ENCODE measurements at regions not wholly inside any gene's neighbourhood (a gene's known extent, or its start where the extent isn't known, plus 50 kb on each side); places are given as distances from the start of the nearest gene placed in this dataset.

- Histone ChIP-seq H3K4me1 (ENCODE audit: insufficient read depth, low read length) (peaks cover 14% of the 10 kb centered on the region), H3K9ac (ENCODE audit: insufficient read depth, low read depth, low read length) (no peak overlapping the region), H3K27ac (ENCODE audit: extremely low read length, insufficient read depth, low read length) (no peak overlapping the region), H3K9me3 (ENCODE audit: low read length) (peaks cover 9% of the 10 kb centered on the region; the same call in 1 of the 2 replicates), H3K4me3 (replicated peaks in 1 of 3; ENCODE audit: insufficient read depth in 1 of 3, low read depth in 2 of 3, low read length in 3 of 3) (no peak overlapping the region), H3K79me2 (ENCODE audit: insufficient read depth, low read length) (no peaks in the 10 kb centered on the region), H4K20me1 (ENCODE audit: insufficient read depth, low read length) (no peaks in the 10 kb centered on the region), H2AFZ (ENCODE audit: low read length) (no peak overlapping the region), H3K36me3 (replicated peaks in 1 of 2; ENCODE audit: control insufficient read depth in 1 of 2, insufficient read depth in 2 of 2, low read length in 2 of 2) (no peaks in the 10 kb centered on the region), H3K4me2 (ENCODE audit: low read depth, low read length) (no peak overlapping the region), H3K27me3 (ENCODE audit: control insufficient read depth in 1 of 2, insufficient read depth in 2 of 2, low read length in 2 of 2) (no peaks in the 10 kb centered on the region)
- FAIRE-seq, result no peak
- BruUV-seq (replicated peaks), result no TSS peak
- no peak for ATAC-seq
- intact Hi-C loops (cut with micrococcal nuclease; ENCODE audit: unreplicated experiment), result no loop called here
- in situ Hi-C loops (cut with HindIII; ENCODE audit: extremely low pct_ligation_motif_present, low pct_unique_long_range_greater_than_20kb), result no loop called here
- ChIA-PET CTCF (ENCODE audit: low intra/inter-chr PET ratio, low total read pairs) (no interaction called here), POLR2A (no interaction called here)
- WGBS (ENCODE audit: low lambda C conversion rate), result 4% methylated on average over 2 of the region's 2 CpGs
- DNase-seq (ENCODE audit: low spot score), result no peak
- TF ChIP-seq TOPORS (CRISPR knock-in tag; IDR thresholded peaks at IDR 0.05) (no peak), NFE2L1 (CRISPR knock-in tag; IDR thresholded peaks at IDR 0.05; ENCODE audit: borderline replicate concordance) (no peak), ZNF580 (CRISPR knock-in tag; IDR thresholded peaks at IDR 0.05; ENCODE audit: borderline replicate concordance, low read depth) (no peak), ZNF329 (CRISPR knock-in tag; IDR thresholded peaks at IDR 0.05; ENCODE audit: low read depth) (no peak), ZNF784 (CRISPR knock-in tag; IDR thresholded peaks at IDR 0.05; ENCODE audit: borderline replicate concordance) (no peak)
These were observed 478.3 kb downstream of the EBF1 start for GRCh38 chr5:158621391-158621790.

- Histone ChIP-seq H3K36me3 (replicated peaks in 1 of 2; ENCODE audit: control insufficient read depth in 1 of 2, insufficient read depth in 2 of 2, low read length in 2 of 2) (no peaks in the 10 kb centered on the region), H3K9me3 (ENCODE audit: low read length) (peaks cover 5% of the 10 kb centered on the region; the same call in 1 of the 2 replicates), H3K9ac (ENCODE audit: insufficient read depth, low read depth, low read length) (no peak overlapping the region), H3K4me3 (replicated peaks in 1 of 3; ENCODE audit: insufficient read depth in 1 of 3, low read depth in 2 of 3, low read length in 3 of 3) (no peak overlapping the region), H3K4me2 (ENCODE audit: low read depth, low read length) (no peak overlapping the region), H3K4me1 (ENCODE audit: insufficient read depth, low read length) (peaks cover 14% of the 10 kb centered on the region), H3K27ac (ENCODE audit: extremely low read length, insufficient read depth, low read length) (no peak overlapping the region), H3K27me3 (ENCODE audit: control insufficient read depth in 1 of 2, insufficient read depth in 2 of 2, low read length in 2 of 2) (no peaks in the 10 kb centered on the region), H2AFZ (ENCODE audit: low read length) (no peak overlapping the region), H3K79me2 (ENCODE audit: insufficient read depth, low read length) (no peaks in the 10 kb centered on the region), H4K20me1 (ENCODE audit: insufficient read depth, low read length) (no peaks in the 10 kb centered on the region)
- CTCF ChIA-PET (ENCODE audit: low intra/inter-chr PET ratio, low total read pairs), result no interaction called here
- DNase-seq (ENCODE audit: low spot score) (peak; percentile 41), ATAC-seq (peak; percentile 54), FAIRE-seq (no peak)
- 0% methylated on average over 3 of the region's 3 CpGs for WGBS (ENCODE audit: low lambda C conversion rate)
- BruUV-seq (replicated peaks), result no TSS peak
- POLR2A ChIA-PET, result no interaction called here
- intact Hi-C loops (cut with micrococcal nuclease; ENCODE audit: unreplicated experiment), result no loop called here
- in situ Hi-C loops (cut with HindIII; ENCODE audit: extremely low pct_ligation_motif_present, low pct_unique_long_range_greater_than_20kb), result no loop called here
- TF ChIP-seq EHMT2 (IDR thresholded peaks at IDR 0.05; ENCODE audit: borderline replicate concordance, low read depth, low read length) (peak; percentile 21; the same call in 1 of the 2 replicates), HNF4A (CRISPR knock-in tag; IDR thresholded peaks at IDR 0.05) (peak; percentile 70), RXRB (CRISPR knock-in tag; IDR thresholded peaks at IDR 0.05; ENCODE audit: borderline replicate concordance) (peak; percentile 44; the same call in 1 of the 2 replicates), PAXIP1 (CRISPR knock-in tag; conservative IDR thresholded peaks at IDR 0.05) (peak; percentile 57), RARA (CRISPR knock-in tag; IDR thresholded peaks at IDR 0.05) (peak; percentile 91), TGIF2 (CRISPR knock-in tag; IDR thresholded peaks at IDR 0.05) (no peak), HBP1 (CRISPR knock-in tag; IDR thresholded peaks at IDR 0.05; ENCODE audit: low read depth) (no peak), ZNF30 (CRISPR knock-in tag; IDR thresholded peaks at IDR 0.05) (no peak)
These were observed 480.5 kb downstream of the EBF1 start for GRCh38 chr5:158619083-158619788.
